ENCODE measurements at regions not wholly inside any gene's neighbourhood (a gene's known extent, or its start where the extent isn't known, plus 50 kb on each side); places are given as distances from the start of the nearest gene placed in this dataset.
A peak's percentile ranks its signal among the peaks of the same experiment; 100 is the strongest.
"Not testable (repeated sequence)": the region's sequence is repeated elsewhere in the genome, so short reads cannot be mapped to it uniquely, and the experiment has no call there.

GRCh38 chr3:13235079-13235478 lies 161.8 kb upstream of the IQSEC1 start:
- TF ChIP-seq CTCF (IDR thresholded peaks at IDR 0.05; ENCODE audit: insufficient read depth, low read depth, low read length, missing control alignments): no peak
- peak; percentile 25 for DNase-seq (ENCODE audit: low read depth)
- H3K4me3 ChIP-seq (ENCODE audit: low read depth, low read length): no peak overlapping the region

GRCh38 chr3:13234666-13235065 lies 161.4 kb upstream of the IQSEC1 start:
- TF ChIP-seq CTCF (IDR thresholded peaks at IDR 0.05; ENCODE audit: insufficient read depth, low read depth, low read length, missing control alignments): no peak
- no peak for DNase-seq (ENCODE audit: low read depth)
- no peak overlapping the region for H3K4me3 ChIP-seq (ENCODE audit: low read depth, low read length)

- H3K4me3 ChIP-seq (ENCODE audit: low read depth, low read length): no peak overlapping the region
- no peak for TF ChIP-seq CTCF (IDR thresholded peaks at IDR 0.05; ENCODE audit: insufficient read depth, low read depth, low read length, missing control alignments)
- no peak for DNase-seq (ENCODE audit: low read depth)
Measured at GRCh38 chr3:13233487-13234485, 160.6 kb upstream of the IQSEC1 start.

- TF ChIP-seq CTCF (IDR thresholded peaks at IDR 0.05; ENCODE audit: insufficient read depth, low read depth, low read length, missing control alignments): no peak
- DNase-seq (ENCODE audit: low read depth): no peak
- no peak overlapping the region for H3K4me3 ChIP-seq (ENCODE audit: low read depth, low read length)
Measured at GRCh38 chr3:13231781-13232666, 158.8 kb upstream of the IQSEC1 start.

- peak; percentile 55 for TF ChIP-seq CTCF (IDR thresholded peaks at IDR 0.05; ENCODE audit: insufficient read depth, low read depth, low read length, missing control alignments)
- peak; percentile 46 for DNase-seq (ENCODE audit: low read depth)
- H3K4me3 ChIP-seq (ENCODE audit: low read depth, low read length): no peak overlapping the region
Measured at GRCh38 chr3:13229273-13229949, 156.2 kb upstream of the IQSEC1 start.

GRCh38 chr3:13228584-13228983 lies 155.4 kb upstream of the IQSEC1 start:
- no peak overlapping the region for H3K4me3 ChIP-seq (ENCODE audit: low read depth, low read length)
- no peak for TF ChIP-seq CTCF (IDR thresholded peaks at IDR 0.05; ENCODE audit: insufficient read depth, low read depth, low read length, missing control alignments)

GRCh38 chr3:13228169-13228568 lies 154.9 kb upstream of the IQSEC1 start:
- not testable (repeated sequence) for H3K4me3 ChIP-seq (ENCODE audit: low read depth, low read length); DNase-seq (ENCODE audit: low read depth)

More at GRCh38 chr3:13228584-13228983, 155.4 kb upstream of the IQSEC1 start:
- DNase-seq (ENCODE audit: low read depth): no peak
